ENCODE measurements at regions not wholly inside any gene's neighbourhood (a gene's known extent, or its start where the extent isn't known, plus 50 kb on each side); places are given as distances from the start of the nearest gene placed in this dataset.
"Not testable (repeated sequence)": the region's sequence is repeated elsewhere in the genome, so short reads cannot be mapped to it uniquely, and the experiment has no call there.

GRCh38 chr13:21243045-21243897 lies 66.8 kb downstream of the MRPL57 start:
- TF ChIP-seq CTCF (IDR thresholded peaks at IDR 0.05; ENCODE audit: insufficient read depth, low read depth, low read length) = no peak
- no peak for DNase-seq (ENCODE audit: low read depth)
- H3K4me3 ChIP-seq (ENCODE audit: low read depth, low read length) = no peak overlapping the region

- H3K4me3 ChIP-seq (ENCODE audit: low read depth, low read length); DNase-seq (ENCODE audit: low read depth): not testable (repeated sequence)
Observed at GRCh38 chr13:21243898-21244184, 67.4 kb downstream of the MRPL57 start.

GRCh38 chr13:21246761-21247452 lies 70.4 kb downstream of the MRPL57 start:
- H3K4me3 ChIP-seq (ENCODE audit: low read depth, low read length) = no peak overlapping the region
- no peak for TF ChIP-seq CTCF (IDR thresholded peaks at IDR 0.05; ENCODE audit: insufficient read depth, low read depth, low read length)

GRCh38 chr13:21256351-21256761 lies 79.9 kb downstream of the MRPL57 start:
- no peak for DNase-seq (ENCODE audit: low read depth)
- no peak overlapping the region for H3K4me3 ChIP-seq (ENCODE audit: low read depth, low read length)
- TF ChIP-seq CTCF (IDR thresholded peaks at IDR 0.05; ENCODE audit: insufficient read depth, low read depth, low read length) = no peak

More at GRCh38 chr13:21246761-21247452, 70.4 kb downstream of the MRPL57 start:
- DNase-seq (ENCODE audit: low read depth) = no peak

GRCh38 chr13:21256891-21257290 lies 80.4 kb downstream of the MRPL57 start:
- TF ChIP-seq CTCF (IDR thresholded peaks at IDR 0.05; ENCODE audit: insufficient read depth, low read depth, low read length) = no peak

GRCh38 chr13:21259571-21260455 lies 83.4 kb downstream of the MRPL57 start:
- DNase-seq (ENCODE audit: low read depth) = no peak
- TF ChIP-seq CTCF (IDR thresholded peaks at IDR 0.05; ENCODE audit: insufficient read depth, low read depth, low read length) = no peak
- no peak overlapping the region for H3K4me3 ChIP-seq (ENCODE audit: low read depth, low read length)

More at GRCh38 chr13:21256891-21257290, 80.4 kb downstream of the MRPL57 start:
- DNase-seq (ENCODE audit: low read depth) = no peak
- no peak overlapping the region for H3K4me3 ChIP-seq (ENCODE audit: low read depth, low read length)

GRCh38 chr13:21260561-21261290 lies 84.3 kb downstream of the MRPL57 start:
- not testable (repeated sequence) for H3K4me3 ChIP-seq (ENCODE audit: low read depth, low read length)

GRCh38 chr13:21261487-21262216 lies 85.2 kb downstream of the MRPL57 start:
- DNase-seq (ENCODE audit: low read depth); H3K4me3 ChIP-seq (ENCODE audit: low read depth, low read length): not testable (repeated sequence)

More at GRCh38 chr13:21260561-21261290, 84.3 kb downstream of the MRPL57 start:
- not testable (repeated sequence) for DNase-seq (ENCODE audit: low read depth)

GRCh38 chr13:21263909-21264308 lies 87.5 kb downstream of the MRPL57 start:
- not testable (repeated sequence) for H3K4me3 ChIP-seq (ENCODE audit: low read depth, low read length); DNase-seq (ENCODE audit: low read depth)

GRCh38 chr13:21268485-21268884 lies 92.0 kb downstream of the MRPL57 start:
- not testable (repeated sequence) for DNase-seq (ENCODE audit: low read depth); H3K4me3 ChIP-seq (ENCODE audit: low read depth, low read length)

Data from fibroblast of villous mesenchyme (primary cell).